Stimulated activated CD4-positive, alpha-beta T cell treated with anti-CD3 and anti-CD28 coated beads, Interleukin-12 subunit alpha, Interleukin-12 subunit beta, amount 100 ng/mL, for 48 hours (primary cell): ENCODE measurements at regions not wholly inside any gene's neighbourhood (a gene's known extent, or its start where the extent isn't known, plus 50 kb on each side); places are given as distances from the start of the nearest gene placed in this dataset.
"Not testable (repeated sequence)": the region's sequence is repeated elsewhere in the genome, so short reads cannot be mapped to it uniquely, and the experiment has no call there.

Source experiments
- DNase-seq, 3 donors: peaks; one replicate each; pipeline ENCODE4 v3.0.0-alpha.2; 2020; ENCODE audit warnings: low read depth in 2 of 3, low spot score in 1 of 3

DNA sequence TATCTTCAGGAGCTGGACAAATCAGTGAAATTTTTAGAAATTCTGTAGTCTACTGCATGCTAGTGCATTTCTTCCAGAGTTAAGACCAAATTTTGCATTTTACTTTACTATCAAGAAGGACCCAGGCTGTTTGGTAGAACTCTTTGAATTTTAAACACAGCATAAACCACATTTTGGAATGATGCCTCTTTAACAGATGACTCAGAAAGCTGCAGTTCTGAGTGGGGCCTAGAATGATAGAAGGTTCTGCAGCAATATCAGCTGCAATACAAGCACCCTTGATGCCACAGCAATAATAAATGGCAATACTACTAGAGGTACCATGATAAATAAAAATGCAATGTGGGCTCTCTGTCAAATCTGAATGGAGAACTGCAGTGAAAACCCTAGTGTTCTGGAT is 198.7 kb downstream of the TMA16 start:
- DNase-seq: no peak

GRCh38 chr4:163693776-163694175 is 199.3 kb downstream of the TMA16 start:
- no peak for DNase-seq

- DNase-seq: no peak
These were observed 199.9 kb downstream of the TMA16 start for GRCh38 chr4:163694385-163694784.

GRCh38 chr4:163697121-163697520 is 202.6 kb downstream of the TMA16 start:
- no peak for DNase-seq

DNA sequence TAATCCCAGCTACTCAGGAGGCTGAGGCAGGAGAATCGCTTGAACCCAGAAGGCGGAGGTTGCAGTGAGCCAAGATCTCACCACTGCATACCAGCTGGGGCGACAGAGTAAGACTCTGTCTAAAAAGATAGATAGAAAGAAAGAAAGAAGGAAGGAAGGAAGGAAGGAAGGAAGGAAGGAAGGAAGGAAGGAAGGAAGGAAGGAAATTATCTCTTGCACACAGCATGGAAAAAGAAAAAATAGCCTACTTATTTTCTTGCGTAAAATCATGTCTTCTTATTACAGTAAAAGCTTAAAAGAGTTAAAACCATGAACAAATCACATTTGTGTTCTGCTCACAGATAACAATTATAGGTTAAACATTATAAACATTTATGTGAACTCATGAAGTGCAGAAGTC is 205.9 kb downstream of the TMA16 start:
- not testable (repeated sequence) for DNase-seq

DNA sequence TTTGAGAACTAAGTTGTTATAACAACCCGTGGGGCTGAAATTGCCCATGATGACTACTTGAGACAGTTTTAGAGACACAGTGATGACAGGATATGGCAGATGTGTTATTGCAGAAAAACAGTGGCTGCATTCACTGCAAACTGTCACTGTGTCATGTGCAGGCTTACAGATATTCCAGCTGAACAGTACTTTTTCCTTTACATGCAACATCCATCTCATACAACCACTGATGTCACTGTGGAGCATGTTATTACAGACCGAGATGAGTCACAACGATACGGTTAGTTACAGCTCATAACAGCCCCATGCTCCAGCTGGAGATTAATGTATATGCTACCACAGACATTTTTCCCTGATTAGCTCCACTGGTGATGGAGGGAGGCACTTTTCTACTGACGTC is 207.4 kb downstream of the TMA16 start:
- no peak for DNase-seq

- no peak for DNase-seq
These were observed 208.2 kb downstream of the TMA16 start for GRCh38 chr4:163702736-163703135.

- no peak for DNase-seq
These were observed 208.8 kb downstream of the TMA16 start for GRCh38 chr4:163703251-163703650.

DNA sequence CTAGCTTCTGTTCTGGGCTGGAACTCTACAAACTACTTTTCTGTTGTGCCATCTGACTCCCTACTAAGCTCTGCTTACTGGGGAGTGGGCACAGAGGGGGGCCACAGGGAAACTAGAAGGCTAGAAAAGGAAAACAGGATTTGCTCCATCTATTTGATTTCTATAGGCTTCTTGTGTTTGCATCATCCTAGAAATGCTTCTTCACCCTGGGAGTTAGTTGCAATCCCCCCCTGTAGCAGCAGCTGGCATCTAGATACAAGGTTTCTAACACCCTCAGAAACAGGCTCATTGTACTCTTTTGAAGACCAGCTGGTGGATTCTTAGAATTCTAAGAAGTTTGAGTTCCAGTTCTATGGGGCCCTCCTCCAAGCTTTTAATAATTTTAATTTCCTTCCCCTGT is 213.4 kb downstream of the TMA16 start:
- no peak for DNase-seq

- DNase-seq: no peak
These were observed 215.1 kb downstream of the TMA16 start for GRCh38 chr4:163709601-163710000.

DNA sequence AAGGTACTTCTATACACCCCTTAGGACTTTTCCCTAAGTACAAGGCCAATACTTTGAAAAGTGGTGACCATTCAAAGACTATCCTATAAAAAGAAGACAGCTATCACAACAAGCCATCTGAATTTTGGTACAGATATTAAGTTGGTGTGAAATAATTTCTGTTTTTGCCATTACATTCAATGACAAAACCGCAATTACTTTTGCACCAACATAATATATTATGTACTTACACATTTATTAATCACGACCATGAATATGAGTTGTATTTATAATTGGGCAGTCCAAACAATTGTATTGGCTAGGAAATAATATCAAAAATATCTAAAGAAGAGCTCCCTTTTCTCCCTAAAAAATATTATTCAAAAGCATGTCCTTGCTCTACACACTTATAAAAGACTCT is 215.7 kb downstream of the TMA16 start:
- no peak for DNase-seq

DNA sequence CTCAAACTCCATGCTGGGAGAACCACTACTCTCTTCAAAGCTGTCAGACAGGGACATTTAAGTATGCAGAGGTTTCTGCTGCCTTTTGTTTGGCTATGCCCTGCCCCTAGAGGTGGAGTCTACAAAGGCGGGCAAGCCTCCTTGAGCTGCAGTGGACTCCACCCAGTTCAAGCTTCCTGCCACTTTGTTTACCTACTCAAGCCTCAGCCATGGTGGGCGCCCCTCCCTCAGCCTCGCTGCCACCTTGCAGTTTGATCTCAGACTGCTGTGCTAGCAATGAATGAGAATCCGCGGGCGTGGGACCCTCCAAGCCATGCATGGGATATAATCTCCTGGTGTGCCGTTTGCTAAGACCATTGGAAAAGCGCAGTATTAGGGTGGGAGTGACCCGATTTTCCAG is 230.0 kb downstream of the TMA16 start:
- not testable (repeated sequence) for DNase-seq

GRCh38 chr4:163726641-163727040 is 232.2 kb downstream of the TMA16 start:
- no peak for DNase-seq

- no peak for DNase-seq
These were observed 236.6 kb downstream of the TMA16 start for GRCh38 chr4:163731071-163731470.

- DNase-seq: no peak
These were observed 238.0 kb downstream of the TMA16 start for GRCh38 chr4:163732473-163732872.

DNA sequence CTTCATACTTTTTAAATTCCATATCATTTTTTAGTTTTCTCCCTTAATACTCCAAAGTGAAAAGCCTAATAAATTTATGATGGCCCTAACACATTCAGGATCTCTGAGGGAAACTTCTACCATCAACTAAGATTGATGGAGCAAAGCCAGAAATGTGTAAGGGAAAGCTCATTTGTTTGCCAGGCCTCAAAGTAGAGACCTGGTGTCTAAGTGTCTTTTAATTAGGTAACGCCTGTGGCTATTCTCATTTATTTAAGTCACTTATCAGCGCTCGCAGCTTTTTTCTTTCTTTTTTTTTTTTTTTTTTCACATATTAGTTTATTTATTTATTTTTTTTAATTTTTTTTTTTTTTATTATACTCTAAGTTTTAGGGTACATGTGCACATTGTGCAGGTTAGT is 242.4 kb downstream of the TMA16 start:
- no peak for DNase-seq

- not testable (repeated sequence) for DNase-seq
These were observed 243.4 kb downstream of the TMA16 start for GRCh38 chr4:163737846-163738245.

DNA sequence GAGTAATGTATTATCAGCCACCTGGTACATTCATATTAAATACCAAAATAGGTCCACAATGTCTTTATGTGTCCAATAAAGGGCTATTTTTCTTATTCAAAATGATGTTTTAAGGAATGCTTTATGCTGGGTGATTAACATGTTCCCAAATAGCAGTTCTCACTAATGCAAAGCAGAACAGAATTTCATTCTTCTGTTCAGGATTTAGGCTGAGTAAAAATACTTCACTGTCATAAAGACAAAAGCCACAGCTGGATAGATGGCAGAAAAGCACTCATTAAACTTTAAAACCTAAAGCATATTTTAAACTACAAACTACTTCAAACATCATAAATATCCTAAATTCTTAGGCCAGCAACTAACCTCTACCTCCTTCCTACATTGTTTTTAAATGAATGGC is 244.0 kb downstream of the TMA16 start:
- DNase-seq: no peak

DNA sequence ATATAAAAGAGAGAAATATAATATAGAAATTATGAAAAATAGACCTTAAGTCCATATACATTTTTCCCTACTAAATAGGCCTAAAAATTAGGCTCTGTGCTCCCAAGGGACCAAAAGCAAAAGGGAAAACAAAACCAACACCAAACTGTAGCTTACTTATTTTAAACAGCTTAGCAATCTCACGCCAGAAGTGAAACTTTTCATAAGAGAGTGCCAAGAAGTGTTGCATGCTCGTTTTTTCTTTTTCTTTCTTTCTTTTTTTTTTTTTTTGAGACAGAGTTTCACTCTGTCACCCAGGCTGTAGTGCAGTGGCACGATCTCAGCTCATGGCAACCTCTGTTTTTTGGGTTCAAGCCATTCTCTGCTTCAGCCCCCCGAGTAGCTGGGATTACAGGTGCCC is 250.4 kb downstream of the TMA16 start:
- no peak for DNase-seq

- no peak for DNase-seq
These were observed 252.8 kb downstream of the TMA16 start for GRCh38 chr4:163747293-163747692.

GRCh38 chr4:163747886-163748285 is 253.4 kb downstream of the TMA16 start:
- DNase-seq: no peak

DNA sequence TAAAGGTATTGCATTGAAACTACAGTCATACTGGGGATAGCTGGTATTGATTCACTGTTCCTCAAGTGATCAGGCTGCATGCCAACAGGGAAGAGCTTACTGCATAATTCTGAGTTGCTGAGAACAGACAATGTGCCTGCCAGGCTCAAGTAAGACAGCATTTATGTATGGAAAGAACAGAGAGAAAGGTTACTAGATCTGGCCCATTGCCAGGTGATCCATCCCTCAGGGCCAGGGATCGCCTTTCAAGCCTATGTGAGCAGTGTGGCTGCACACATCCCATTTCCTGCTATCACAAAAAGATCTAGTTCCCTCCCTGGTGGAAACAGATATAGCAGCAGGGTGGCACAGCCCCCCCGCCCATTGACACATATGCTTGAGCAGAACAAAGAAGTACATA is 254.0 kb downstream of the TMA16 start:
- DNase-seq: no peak

- no peak for DNase-seq
These were observed 260.5 kb downstream of the TMA16 start for GRCh38 chr4:163755013-163755412.

DNA sequence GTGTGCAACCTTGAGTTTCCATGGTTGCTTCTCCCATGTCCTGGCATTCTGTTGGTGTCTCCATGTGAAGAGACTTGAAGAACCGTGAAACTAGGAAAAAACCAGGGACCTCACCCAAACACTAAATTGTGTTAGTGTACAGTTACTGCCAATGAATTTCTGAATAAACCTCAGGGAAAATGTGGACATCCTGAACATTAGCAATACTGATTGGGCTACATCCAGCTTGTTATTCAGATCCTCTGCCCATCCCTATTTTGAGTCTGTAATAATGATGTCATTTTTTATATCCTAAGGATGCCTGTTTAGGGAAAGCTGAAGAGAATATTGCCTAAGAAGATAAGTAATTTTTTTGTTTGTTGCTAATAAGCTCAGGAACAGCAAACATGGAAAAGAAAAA is 262.7 kb downstream of the TMA16 start:
- no peak for DNase-seq
